ENCODE measurements at regions not wholly inside any gene's neighbourhood (a gene's known extent, or its start where the extent isn't known, plus 50 kb on each side); places are given as distances from the start of the nearest gene placed in this dataset.

- Mint-ChIP-seq H3K27me3 (ENCODE audit: low read depth) (no peaks in the 10 kb centered on the region), H3K27ac (no peak overlapping the region), H3K4me3 (no peak overlapping the region), H3K4me1 (peaks cover 12% of the 10 kb centered on the region), H3K36me3 (peaks cover 7% of the 10 kb centered on the region; the same call in 1 of the 2 replicates), H3K9me3 (peaks cover 28% of the 10 kb centered on the region)
- DNase-seq (ENCODE audit: low spot score) (no peak), ATAC-seq (no peak)
- CTCF ChIA-PET, result no interaction called here
- TF ChIP-seq ZNF512 (CRISPR knock-in tag; IDR thresholded peaks at IDR 0.05; ENCODE audit: borderline replicate concordance) (no peak), ESRRA (CRISPR knock-in tag; IDR thresholded peaks at IDR 0.05; ENCODE audit: borderline replicate concordance) (no peak), USF2 (CRISPR knock-in tag; IDR thresholded peaks at IDR 0.05) (no peak), FOXP1 (CRISPR knock-in tag; IDR thresholded peaks at IDR 0.05; ENCODE audit: borderline replicate concordance) (no peak), SMAD3 (CRISPR knock-in tag; IDR thresholded peaks at IDR 0.05; ENCODE audit: borderline replicate concordance) (no peak), TCF7 (CRISPR knock-in tag; IDR thresholded peaks at IDR 0.05; ENCODE audit: low read depth) (no peak), JAZF1 (CRISPR knock-in tag; IDR thresholded peaks at IDR 0.05) (no peak), ZMAT4 (CRISPR knock-in tag; IDR thresholded peaks at IDR 0.05) (no peak), TEAD1 (CRISPR knock-in tag; IDR thresholded peaks at IDR 0.05) (no peak), TP53 (CRISPR knock-in tag; IDR thresholded peaks at IDR 0.05) (no peak), MAX (CRISPR knock-in tag; IDR thresholded peaks at IDR 0.05) (no peak), AFF4 (CRISPR knock-in tag; IDR thresholded peaks at IDR 0.05; ENCODE audit: borderline replicate concordance) (no peak), NFATC4 (CRISPR knock-in tag; IDR thresholded peaks at IDR 0.05) (no peak), ZNF532 (CRISPR knock-in tag; IDR thresholded peaks at IDR 0.05; ENCODE audit: borderline replicate concordance) (no peak), FOXJ3 (CRISPR knock-in tag; IDR thresholded peaks at IDR 0.05; ENCODE audit: borderline replicate concordance) (no peak)
- POLR2A ChIA-PET, result no interaction called here
These were observed 61.5 kb upstream of the FKBP1C start for GRCh38 chr6:63149730-63150129.
